GM10266 (cell line): ENCODE measurements at regions not wholly inside any gene's neighbourhood (a gene's known extent, or its start where the extent isn't known, plus 50 kb on each side); places are given as distances from the start of the nearest gene placed in this dataset.

Experiments
- DNase-seq: peaks from one replicate; pipeline ENCODE4 v3.0.0; 2012; ENCODE audit errors: extremely low spot score
- TF ChIP-seq, protein P1 (sequence below): IDR thresholded peaks from 2 replicates; pipeline ENCODE4 v1.5.1; 2012; ENCODE audit warnings: mild to moderate bottlenecking, low read depth; ENCODE audit not compliant: control insufficient read depth, insufficient read depth; ENCODE audit errors: missing control alignments

DNA sequence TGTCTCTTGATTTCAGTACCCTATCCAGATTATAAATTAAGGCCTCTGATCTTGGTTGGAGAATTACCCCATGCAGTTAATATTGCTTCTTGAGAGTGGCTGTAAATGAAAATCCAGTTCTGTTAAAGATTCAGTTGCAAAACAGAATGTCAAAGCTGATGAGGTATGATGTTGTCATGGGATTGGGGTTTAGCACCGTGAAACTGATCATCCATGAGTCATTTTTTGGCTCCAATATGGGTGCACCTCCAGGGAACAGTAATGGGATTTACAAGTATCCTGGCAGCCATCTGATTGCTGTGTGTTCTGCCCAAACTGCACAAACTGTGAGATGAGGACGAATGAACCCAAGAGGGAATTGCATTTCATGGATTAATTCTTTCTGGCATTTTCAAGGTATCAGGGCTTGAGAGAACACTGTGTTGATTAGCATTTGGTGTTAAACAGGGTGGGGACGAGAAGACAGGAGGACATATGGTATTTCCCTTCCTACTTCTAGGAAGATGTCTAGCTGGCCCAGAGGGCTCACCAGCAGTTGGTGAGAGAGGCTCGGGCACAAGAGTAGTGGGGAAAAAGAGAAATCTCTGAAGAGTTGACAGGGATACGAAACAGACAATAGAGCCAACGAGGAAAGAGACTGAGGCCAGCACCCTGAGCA is 214.7 kb downstream of the GAS1 start:
- no peak for DNase-seq
- TF ChIP-seq, protein P1, sequence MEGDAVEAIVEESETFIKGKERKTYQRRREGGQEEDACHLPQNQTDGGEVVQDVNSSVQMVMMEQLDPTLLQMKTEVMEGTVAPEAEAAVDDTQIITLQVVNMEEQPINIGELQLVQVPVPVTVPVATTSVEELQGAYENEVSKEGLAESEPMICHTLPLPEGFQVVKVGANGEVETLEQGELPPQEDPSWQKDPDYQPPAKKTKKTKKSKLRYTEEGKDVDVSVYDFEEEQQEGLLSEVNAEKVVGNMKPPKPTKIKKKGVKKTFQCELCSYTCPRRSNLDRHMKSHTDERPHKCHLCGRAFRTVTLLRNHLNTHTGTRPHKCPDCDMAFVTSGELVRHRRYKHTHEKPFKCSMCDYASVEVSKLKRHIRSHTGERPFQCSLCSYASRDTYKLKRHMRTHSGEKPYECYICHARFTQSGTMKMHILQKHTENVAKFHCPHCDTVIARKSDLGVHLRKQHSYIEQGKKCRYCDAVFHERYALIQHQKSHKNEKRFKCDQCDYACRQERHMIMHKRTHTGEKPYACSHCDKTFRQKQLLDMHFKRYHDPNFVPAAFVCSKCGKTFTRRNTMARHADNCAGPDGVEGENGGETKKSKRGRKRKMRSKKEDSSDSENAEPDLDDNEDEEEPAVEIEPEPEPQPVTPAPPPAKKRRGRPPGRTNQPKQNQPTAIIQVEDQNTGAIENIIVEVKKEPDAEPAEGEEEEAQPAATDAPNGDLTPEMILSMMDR, result no peak

DNA sequence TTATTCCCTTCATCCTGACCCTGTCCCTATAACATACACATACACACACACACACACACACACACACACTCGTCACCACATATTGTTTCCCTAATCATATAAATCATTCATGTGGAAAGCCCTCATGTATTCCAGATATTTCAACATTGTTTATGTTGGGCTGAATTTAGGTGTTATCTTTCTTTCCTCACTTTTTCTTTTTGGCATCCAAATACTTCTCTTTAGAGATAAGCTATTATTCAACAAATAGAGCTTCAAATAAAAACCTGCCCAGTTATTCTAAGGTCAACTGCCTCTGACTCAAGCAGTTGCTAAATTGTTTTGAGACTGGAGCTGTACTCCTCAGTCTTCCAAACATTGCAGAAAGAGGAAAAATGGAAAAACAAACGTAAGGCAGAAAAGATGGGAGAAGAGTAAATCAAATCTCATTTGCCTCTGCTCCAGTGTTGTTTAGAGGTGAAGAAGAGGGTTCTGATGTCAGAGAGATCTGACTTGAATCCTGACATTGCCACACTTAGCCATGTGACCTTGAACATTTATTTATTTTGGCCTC is 215.7 kb downstream of the GAS1 start:
- DNase-seq, result no peak
- TF ChIP-seq, protein P1, result no peak

DNA sequence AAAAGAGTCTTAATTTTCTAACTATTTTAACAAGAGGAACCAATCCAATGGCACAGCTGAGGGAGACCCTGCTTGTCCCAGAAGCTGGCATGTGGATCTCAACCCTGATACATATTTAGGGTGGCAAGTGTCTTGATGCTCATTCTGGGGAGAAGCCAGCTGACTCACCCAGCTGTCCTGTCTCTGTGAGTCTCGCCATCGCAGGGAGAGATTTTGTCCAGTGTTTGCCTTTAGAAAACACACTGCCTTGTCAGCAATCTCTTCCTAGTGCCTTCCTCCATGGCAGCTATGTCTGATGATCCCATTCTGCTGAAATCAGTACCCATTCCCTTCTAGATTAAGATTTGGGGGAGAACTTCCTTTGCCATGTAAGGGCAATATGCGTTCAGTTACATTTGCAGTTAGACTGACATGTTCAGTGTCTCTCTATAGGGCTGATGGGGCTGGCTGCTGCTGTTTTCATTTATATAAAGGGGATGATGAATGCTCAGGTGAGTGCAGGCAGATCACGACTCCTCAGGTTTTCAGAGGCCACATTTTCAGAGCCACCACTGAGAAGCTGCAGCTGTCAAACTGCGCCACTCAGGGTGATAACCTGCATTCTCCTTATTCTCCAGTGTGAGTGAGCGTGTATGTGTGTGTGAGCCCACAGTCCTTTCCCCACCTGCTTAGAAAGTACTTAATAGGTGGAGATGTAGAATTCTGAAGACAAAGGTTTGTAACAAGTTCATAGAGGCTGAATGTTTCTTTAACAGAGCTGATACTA is 217.0 kb downstream of the GAS1 start:
- DNase-seq, result no peak
- TF ChIP-seq, protein P1, result no peak

DNA sequence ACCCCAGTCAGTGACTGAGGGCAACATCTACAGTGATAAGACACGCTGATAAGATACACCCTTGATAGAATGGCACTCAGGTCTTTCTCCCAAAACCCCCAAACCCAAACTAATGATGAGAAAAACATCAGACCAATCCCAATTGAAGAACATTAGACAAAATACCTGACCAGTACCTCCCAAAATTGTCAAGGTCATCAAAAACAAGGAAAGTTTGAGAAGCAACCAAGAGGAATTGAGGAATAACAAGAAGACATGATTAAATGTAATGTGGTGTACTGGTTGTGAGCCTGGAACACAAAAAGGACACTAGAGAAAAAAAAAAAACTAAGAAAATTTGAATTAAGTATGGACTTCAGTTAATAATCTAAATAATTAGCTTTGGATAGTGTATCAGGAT is 222.8 kb downstream of the GAS1 start:
- TF ChIP-seq, protein P1, result no peak
- DNase-seq, result no peak

DNA sequence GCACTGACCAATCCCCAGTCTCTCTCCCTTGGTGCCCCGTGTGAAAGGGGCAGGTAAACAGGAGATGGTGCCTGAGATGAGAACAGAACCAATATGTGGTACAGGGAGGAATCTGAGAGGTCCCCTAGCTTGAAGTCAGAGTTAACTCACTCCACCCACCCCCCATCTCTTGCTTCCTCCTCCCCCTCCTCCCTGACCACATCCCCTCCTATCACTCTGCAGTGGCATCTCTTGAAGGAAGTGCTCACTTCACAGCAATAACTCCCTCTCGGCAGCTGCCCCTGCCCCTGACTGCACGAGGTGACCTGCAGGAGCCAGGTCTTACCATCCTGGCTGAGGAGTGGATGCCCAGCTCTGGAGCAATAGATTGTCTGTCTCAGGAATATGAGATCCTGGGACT is 224.0 kb downstream of the GAS1 start:
- TF ChIP-seq, protein P1, result no peak
- no peak for DNase-seq

DNA sequence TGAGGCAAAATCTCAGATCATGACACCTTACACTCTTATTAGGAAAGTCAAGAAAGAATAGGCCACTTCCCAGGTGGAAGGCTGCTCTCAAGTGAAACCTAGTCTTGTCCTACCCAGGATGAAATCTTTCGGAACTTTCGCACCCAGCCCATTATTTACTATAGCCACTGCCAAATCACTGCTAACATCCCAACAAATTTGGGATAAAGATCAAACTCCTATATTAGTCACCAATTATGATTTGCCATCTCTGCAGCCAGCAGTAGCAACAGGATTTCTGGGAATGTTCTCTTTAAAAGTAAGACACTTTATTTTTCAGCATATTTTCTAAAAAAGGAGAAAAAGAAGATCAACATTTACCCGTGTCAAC is 224.6 kb downstream of the GAS1 start:
- no peak for DNase-seq
- TF ChIP-seq, protein P1, result no peak
